ENCODE measurements at regions not wholly inside any gene's neighbourhood (a gene's known extent, or its start where the extent isn't known, plus 50 kb on each side); places are given as distances from the start of the nearest gene placed in this dataset.

DNA sequence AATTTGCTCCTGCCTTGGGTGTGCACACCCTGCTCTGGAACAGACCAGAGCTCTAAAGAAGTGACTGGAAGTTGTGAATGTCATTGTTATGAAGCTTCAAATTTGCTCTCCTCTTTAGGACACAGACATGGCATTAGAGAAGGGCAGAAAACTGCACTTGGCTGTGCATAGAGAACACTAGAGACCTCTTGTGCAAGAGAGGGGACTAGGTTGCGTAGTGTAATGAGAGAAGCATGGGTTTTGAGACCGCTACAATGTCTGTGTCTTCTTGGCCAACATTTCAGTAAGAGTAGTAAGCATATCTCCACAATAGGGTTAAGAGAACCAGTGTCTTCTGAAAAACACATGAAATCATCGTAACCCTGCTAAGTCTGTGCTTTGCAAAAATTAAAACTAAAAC is 423.3 kb downstream of the SPRY2 start:
- Histone ChIP-seq H3K27me3 (ENCODE audit: control insufficient read depth, extremely low read depth, insufficient read depth, low read length) (no peaks in the 10 kb centered on the region), H3K4me3 (ENCODE audit: control insufficient read depth in 2 of 3, extremely low read depth in 1 of 3, insufficient read depth in 2 of 3, low read depth in 1 of 3, low read length in 3 of 3) (no peak overlapping the region), H3K9ac (ENCODE audit: control insufficient read depth, extremely low read depth, insufficient read depth, low read length) (no peak overlapping the region), H2AFZ (ENCODE audit: control insufficient read depth, low read length) (peak overlapping the region; percentile 18), H3K36me3 (ENCODE audit: control insufficient read depth in 2 of 2, extremely low read depth in 1 of 2, insufficient read depth in 2 of 2, low read length in 2 of 2) (no peaks in the 10 kb centered on the region), H3K4me1 (ENCODE audit: control insufficient read depth, extremely low read depth, insufficient read depth, low read length) (peaks cover 4% of the 10 kb centered on the region), H3K9me3 (ENCODE audit: control insufficient read depth, low read depth, low read length) (no peaks in the 10 kb centered on the region), H3K9me1 (ENCODE audit: control insufficient read depth, extremely low read depth, insufficient read depth, low read length) (no peaks in the 10 kb centered on the region), H3K27ac (ENCODE audit: control insufficient read depth, insufficient read depth, low read length) (no peak overlapping the region), H3K4me2 (ENCODE audit: control insufficient read depth, extremely low read depth, insufficient read depth, low read depth, low read length) (no peak overlapping the region), H4K20me1 (ENCODE audit: control insufficient read depth, extremely low read depth, insufficient read depth, low read length) (no peaks in the 10 kb centered on the region), H3K79me2 (ENCODE audit: control insufficient read depth, insufficient read depth, low read length) (no peaks in the 10 kb centered on the region)
- DNase-seq (ENCODE audit: low read depth, low spot score) (no peak), FAIRE-seq (no peak)
- dilution Hi-C loops (cut with MboI; ENCODE audit: extremely low pct_ligation_motif_present, low sequenced_read_pairs), result no loop called here
- no peak for TF ChIP-seq EZH2 (IDR thresholded peaks at IDR 0.05; ENCODE audit: low read length)
- TF ChIP-seq, protein P1, sequence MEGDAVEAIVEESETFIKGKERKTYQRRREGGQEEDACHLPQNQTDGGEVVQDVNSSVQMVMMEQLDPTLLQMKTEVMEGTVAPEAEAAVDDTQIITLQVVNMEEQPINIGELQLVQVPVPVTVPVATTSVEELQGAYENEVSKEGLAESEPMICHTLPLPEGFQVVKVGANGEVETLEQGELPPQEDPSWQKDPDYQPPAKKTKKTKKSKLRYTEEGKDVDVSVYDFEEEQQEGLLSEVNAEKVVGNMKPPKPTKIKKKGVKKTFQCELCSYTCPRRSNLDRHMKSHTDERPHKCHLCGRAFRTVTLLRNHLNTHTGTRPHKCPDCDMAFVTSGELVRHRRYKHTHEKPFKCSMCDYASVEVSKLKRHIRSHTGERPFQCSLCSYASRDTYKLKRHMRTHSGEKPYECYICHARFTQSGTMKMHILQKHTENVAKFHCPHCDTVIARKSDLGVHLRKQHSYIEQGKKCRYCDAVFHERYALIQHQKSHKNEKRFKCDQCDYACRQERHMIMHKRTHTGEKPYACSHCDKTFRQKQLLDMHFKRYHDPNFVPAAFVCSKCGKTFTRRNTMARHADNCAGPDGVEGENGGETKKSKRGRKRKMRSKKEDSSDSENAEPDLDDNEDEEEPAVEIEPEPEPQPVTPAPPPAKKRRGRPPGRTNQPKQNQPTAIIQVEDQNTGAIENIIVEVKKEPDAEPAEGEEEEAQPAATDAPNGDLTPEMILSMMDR (optimal IDR thresholded peaks at IDR 0.05 in 1 of 3, IDR thresholded peaks at IDR 0.05 in 1 of 3, conservative IDR thresholded peaks at IDR 0.05 in 1 of 3; ENCODE audit: extremely low read depth in 1 of 3, insufficient read depth in 2 of 3, low read length in 3 of 3), result no peak

- Histone ChIP-seq H4K20me1 (ENCODE audit: control insufficient read depth, extremely low read depth, insufficient read depth, low read length) (no peaks in the 10 kb centered on the region), H3K27me3 (ENCODE audit: control insufficient read depth, extremely low read depth, insufficient read depth, low read length) (no peaks in the 10 kb centered on the region), H3K9me1 (ENCODE audit: control insufficient read depth, extremely low read depth, insufficient read depth, low read length) (no peaks in the 10 kb centered on the region), H3K9me3 (ENCODE audit: control insufficient read depth, low read depth, low read length) (no peaks in the 10 kb centered on the region), H3K36me3 (ENCODE audit: control insufficient read depth in 2 of 2, extremely low read depth in 1 of 2, insufficient read depth in 2 of 2, low read length in 2 of 2) (no peaks in the 10 kb centered on the region), H3K79me2 (ENCODE audit: control insufficient read depth, insufficient read depth, low read length) (no peaks in the 10 kb centered on the region), H3K9ac (ENCODE audit: control insufficient read depth, extremely low read depth, insufficient read depth, low read length) (no peak overlapping the region), H3K4me2 (ENCODE audit: control insufficient read depth, extremely low read depth, insufficient read depth, low read depth, low read length) (no peak overlapping the region), H3K27ac (ENCODE audit: control insufficient read depth, insufficient read depth, low read length) (no peak overlapping the region), H3K4me3 (ENCODE audit: control insufficient read depth in 2 of 3, extremely low read depth in 1 of 3, insufficient read depth in 2 of 3, low read depth in 1 of 3, low read length in 3 of 3) (no peak overlapping the region), H3K4me1 (ENCODE audit: control insufficient read depth, extremely low read depth, insufficient read depth, low read length) (peaks cover 4% of the 10 kb centered on the region), H2AFZ (ENCODE audit: control insufficient read depth, low read length) (no peak overlapping the region)
- DNase-seq (ENCODE audit: low read depth, low spot score) (no peak), FAIRE-seq (no peak)
- dilution Hi-C loops (cut with MboI; ENCODE audit: extremely low pct_ligation_motif_present, low sequenced_read_pairs), result no loop called here
- no peak for TF ChIP-seq EZH2 (IDR thresholded peaks at IDR 0.05; ENCODE audit: low read length)
- TF ChIP-seq, protein P1 (optimal IDR thresholded peaks at IDR 0.05 in 1 of 3, IDR thresholded peaks at IDR 0.05 in 1 of 3, conservative IDR thresholded peaks at IDR 0.05 in 1 of 3; ENCODE audit: extremely low read depth in 1 of 3, insufficient read depth in 2 of 3, low read length in 3 of 3), result no peak
Observed at GRCh38 chr13:79915114-79915811, 425.7 kb downstream of the SPRY2 start.

Data from keratinocyte (primary cell).